ENCODE measurements at regions not wholly inside any gene's neighbourhood (a gene's known extent, or its start where the extent isn't known, plus 50 kb on each side); places are given as distances from the start of the nearest gene placed in this dataset.

DNA sequence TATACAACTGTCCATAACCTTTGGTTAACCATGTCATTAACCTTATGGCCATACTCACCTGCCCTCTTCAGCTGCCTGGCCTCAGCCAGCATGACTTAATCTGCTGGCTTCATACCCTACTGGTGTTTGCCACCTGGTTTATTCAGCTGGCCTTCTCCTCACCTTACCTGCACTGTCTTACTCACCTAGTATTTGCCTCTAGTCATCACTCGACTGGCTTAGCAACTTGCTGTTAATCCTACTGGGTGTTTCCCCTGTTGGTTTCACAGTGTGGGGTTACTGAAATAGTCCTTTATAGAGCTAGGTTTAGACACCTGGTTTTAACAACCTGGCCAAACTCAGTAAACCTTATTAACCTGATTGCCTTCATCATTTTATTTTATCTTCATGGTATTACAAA, 96.4 kb downstream of the IL12A start:
- no peak overlapping the region for H2AFZ ChIP-seq (ENCODE audit: insufficient read depth, low read depth, low read length, poor library complexity, severe bottlenecking)
- intact Hi-C loops (cut with micrococcal nuclease), result no loop called here
- H3K27ac Mint-ChIP-seq, result no peak overlapping the region
- H3K4me1 Mint-ChIP-seq, result no peaks in the 10 kb centered on the region
- no peak overlapping the region for H3K4me2 ChIP-seq (replicated peaks; ENCODE audit: extremely low read depth, low read length, poor library complexity, severe bottlenecking)
- H3K36me3 Mint-ChIP-seq, result no peaks in the 10 kb centered on the region
- H3K27ac ChIP-seq (ENCODE audit: low read depth in 1 of 2, low read length in 2 of 2), result no peak overlapping the region
- H3K79me2 ChIP-seq (ENCODE audit: insufficient read depth, low read length), result no peaks in the 10 kb centered on the region
- DNase-seq, result no peak
- H3K9me3 ChIP-seq (replicated peaks in 1 of 2; ENCODE audit: control insufficient read depth in 1 of 2, insufficient read depth in 1 of 2, low read length in 2 of 2), result no peaks in the 10 kb centered on the region
- H4K20me1 ChIP-seq (ENCODE audit: insufficient read depth, low read length), result no peaks in the 10 kb centered on the region
- H3K4me3 Mint-ChIP-seq, result no peak overlapping the region
- H3K4me3 ChIP-seq (replicated peaks in 1 of 3; ENCODE audit: low read depth in 2 of 3, low read length in 3 of 3), result no peak overlapping the region
- no peaks in the 10 kb centered on the region for H3K27me3 ChIP-seq (ENCODE audit: control insufficient read depth in 2 of 2, insufficient read depth in 2 of 2, low read length in 2 of 2)
- WGBS (ENCODE audit: insufficient coverage), result no CpG with 5 or more reads among the region's 1 CpG
- H3K27me3 Mint-ChIP-seq (ENCODE audit: low read depth in 3 of 3), result peaks cover 0 to 2% (median 0%) of the 10 kb centered on the region in 3 donors
- no peaks in the 10 kb centered on the region for H3K36me3 ChIP-seq (replicated peaks in 1 of 2; ENCODE audit: control insufficient read depth in 1 of 2, insufficient read depth in 2 of 2, low read length in 2 of 2)
- H3K9me3 Mint-ChIP-seq, result peaks cover 0 to 13% (median 4%) of the 10 kb centered on the region in 7 donors
- no peaks in the 10 kb centered on the region for H3K4me1 ChIP-seq (ENCODE audit: control insufficient read depth in 1 of 2, insufficient read depth in 2 of 2, low read length in 2 of 2)
- H3K9ac ChIP-seq (ENCODE audit: insufficient read depth, low read length, poor library complexity, severe bottlenecking), result no peak overlapping the region
- TF ChIP-seq, protein P1, sequence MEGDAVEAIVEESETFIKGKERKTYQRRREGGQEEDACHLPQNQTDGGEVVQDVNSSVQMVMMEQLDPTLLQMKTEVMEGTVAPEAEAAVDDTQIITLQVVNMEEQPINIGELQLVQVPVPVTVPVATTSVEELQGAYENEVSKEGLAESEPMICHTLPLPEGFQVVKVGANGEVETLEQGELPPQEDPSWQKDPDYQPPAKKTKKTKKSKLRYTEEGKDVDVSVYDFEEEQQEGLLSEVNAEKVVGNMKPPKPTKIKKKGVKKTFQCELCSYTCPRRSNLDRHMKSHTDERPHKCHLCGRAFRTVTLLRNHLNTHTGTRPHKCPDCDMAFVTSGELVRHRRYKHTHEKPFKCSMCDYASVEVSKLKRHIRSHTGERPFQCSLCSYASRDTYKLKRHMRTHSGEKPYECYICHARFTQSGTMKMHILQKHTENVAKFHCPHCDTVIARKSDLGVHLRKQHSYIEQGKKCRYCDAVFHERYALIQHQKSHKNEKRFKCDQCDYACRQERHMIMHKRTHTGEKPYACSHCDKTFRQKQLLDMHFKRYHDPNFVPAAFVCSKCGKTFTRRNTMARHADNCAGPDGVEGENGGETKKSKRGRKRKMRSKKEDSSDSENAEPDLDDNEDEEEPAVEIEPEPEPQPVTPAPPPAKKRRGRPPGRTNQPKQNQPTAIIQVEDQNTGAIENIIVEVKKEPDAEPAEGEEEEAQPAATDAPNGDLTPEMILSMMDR (IDR thresholded peaks at IDR 0.05), result no peak

DNA sequence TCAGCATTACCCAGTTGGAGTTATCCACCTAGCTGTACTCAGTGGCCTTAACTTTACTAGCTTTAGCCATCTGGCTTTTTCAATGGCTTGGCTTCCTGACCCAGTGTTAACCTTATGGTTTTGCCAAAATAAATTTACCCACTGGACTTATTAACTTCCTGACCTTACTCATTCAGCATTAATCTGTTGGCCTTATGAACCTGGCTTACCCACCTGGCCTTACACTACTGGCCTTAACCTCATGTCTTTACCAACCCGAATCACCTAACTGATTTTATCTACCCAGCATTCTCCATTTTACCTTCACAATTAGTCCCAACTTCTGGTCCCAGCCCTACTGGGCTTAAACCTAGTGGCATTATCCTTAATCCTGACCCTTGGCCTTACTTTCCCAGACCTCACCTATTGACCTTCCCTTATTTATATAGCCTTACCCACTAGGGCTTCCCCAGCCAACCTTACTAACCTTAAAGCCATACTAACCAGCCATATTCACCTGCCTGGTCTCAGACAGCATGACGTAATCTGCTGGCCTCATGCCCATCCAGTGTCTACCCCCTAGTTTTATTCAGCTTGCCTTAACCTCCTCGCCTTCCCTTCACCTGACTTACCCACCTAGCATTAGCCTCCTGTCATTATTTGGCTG, 100.0 kb downstream of the IL12A start:
- no peak for DNase-seq
- no peaks in the 10 kb centered on the region for H3K9me3 ChIP-seq (replicated peaks in 1 of 2; ENCODE audit: control insufficient read depth in 1 of 2, insufficient read depth in 1 of 2, low read length in 2 of 2)
- no peaks in the 10 kb centered on the region for H3K4me1 Mint-ChIP-seq
- TF ChIP-seq, protein P1 (IDR thresholded peaks at IDR 0.05), result no peak
- no peaks in the 10 kb centered on the region for H3K4me1 ChIP-seq (ENCODE audit: control insufficient read depth in 1 of 2, insufficient read depth in 2 of 2, low read length in 2 of 2)
- H3K27me3 ChIP-seq (ENCODE audit: control insufficient read depth in 2 of 2, insufficient read depth in 2 of 2, low read length in 2 of 2), result no peaks in the 10 kb centered on the region
- no peak overlapping the region for H3K4me3 Mint-ChIP-seq
- H2AFZ ChIP-seq (ENCODE audit: insufficient read depth, low read depth, low read length, poor library complexity, severe bottlenecking), result no peak overlapping the region
- no peaks in the 10 kb centered on the region for H3K36me3 ChIP-seq (replicated peaks in 1 of 2; ENCODE audit: control insufficient read depth in 1 of 2, insufficient read depth in 2 of 2, low read length in 2 of 2)
- H3K4me2 ChIP-seq (replicated peaks; ENCODE audit: extremely low read depth, low read length, poor library complexity, severe bottlenecking), result no peak overlapping the region
- no peak overlapping the region for H3K9ac ChIP-seq (ENCODE audit: insufficient read depth, low read length, poor library complexity, severe bottlenecking)
- no peak overlapping the region for H3K4me3 ChIP-seq (replicated peaks in 1 of 3; ENCODE audit: low read depth in 2 of 3, low read length in 3 of 3)
- intact Hi-C loops (cut with micrococcal nuclease), result no loop called here
- 97% methylated on average over 3 of the region's 3 CpGs for whole genome bisulfite sequencing (ENCODE audit: insufficient coverage)
- no peaks in the 10 kb centered on the region for H3K79me2 ChIP-seq (ENCODE audit: insufficient read depth, low read length)
- H4K20me1 ChIP-seq (ENCODE audit: insufficient read depth, low read length), result no peaks in the 10 kb centered on the region
- no peak overlapping the region for H3K27ac Mint-ChIP-seq
- H3K36me3 Mint-ChIP-seq, result no peaks in the 10 kb centered on the region
- peaks cover 0 to 2% (median 0%) of the 10 kb centered on the region in 3 donors for H3K27me3 Mint-ChIP-seq (ENCODE audit: low read depth in 3 of 3)
- H3K9me3 Mint-ChIP-seq, result peaks cover 0 to 9% (median 2%) of the 10 kb centered on the region in 7 donors
- no peak overlapping the region for H3K27ac ChIP-seq (ENCODE audit: low read depth in 1 of 2, low read length in 2 of 2)
